ENCODE measurements at regions not wholly inside any gene's neighbourhood (a gene's known extent, or its start where the extent isn't known, plus 50 kb on each side); places are given as distances from the start of the nearest gene placed in this dataset.

- no peak for TF ChIP-seq CTCF (IDR thresholded peaks at IDR 0.05; ENCODE audit: low read depth, low read length)
These were observed 367.9 kb downstream of the TMEM38B start for GRCh38 chr9:106062250-106062649.

GRCh38 chr9:106065136-106065535, 370.8 kb downstream of the TMEM38B start:
- no peak for TF ChIP-seq CTCF (IDR thresholded peaks at IDR 0.05; ENCODE audit: low read depth, low read length)
- no peak overlapping the region for H3K4me3 ChIP-seq (ENCODE audit: low read depth, low read length)
- DNase-seq (ENCODE audit: low read depth, low spot score), result no peak
- in situ Hi-C loops (cut with HindIII; ENCODE audit: low sequenced_read_pairs), result no loop called here

More at GRCh38 chr9:106062250-106062649, 367.9 kb downstream of the TMEM38B start:
- no peak for DNase-seq (ENCODE audit: low read depth, low spot score)
- in situ Hi-C loops (cut with HindIII; ENCODE audit: low sequenced_read_pairs), result no loop called here
- no peak overlapping the region for H3K4me3 ChIP-seq (ENCODE audit: low read depth, low read length)

GRCh38 chr9:106065579-106066214, 371.4 kb downstream of the TMEM38B start:
- TF ChIP-seq CTCF (IDR thresholded peaks at IDR 0.05; ENCODE audit: low read depth, low read length), result no peak
- in situ Hi-C loops (cut with HindIII; ENCODE audit: low sequenced_read_pairs), result no loop called here
- H3K4me3 ChIP-seq (ENCODE audit: low read depth, low read length), result no peak overlapping the region
- no peak for DNase-seq (ENCODE audit: low read depth, low spot score)

- DNase-seq (ENCODE audit: low read depth, low spot score), result no peak
- no peak overlapping the region for H3K4me3 ChIP-seq (ENCODE audit: low read depth, low read length)
- TF ChIP-seq CTCF (IDR thresholded peaks at IDR 0.05; ENCODE audit: low read depth, low read length), result no peak
- in situ Hi-C loops (cut with HindIII; ENCODE audit: low sequenced_read_pairs), result no loop called here
These were observed 372.7 kb downstream of the TMEM38B start for GRCh38 chr9:106066940-106067524.

GRCh38 chr9:106069241-106069640, 374.9 kb downstream of the TMEM38B start:
- in situ Hi-C loops (cut with HindIII; ENCODE audit: low sequenced_read_pairs), result no loop called here
- peak; percentile 6 for DNase-seq (ENCODE audit: low read depth, low spot score)
- H3K4me3 ChIP-seq (ENCODE audit: low read depth, low read length), result no peak overlapping the region
- no peak for TF ChIP-seq CTCF (IDR thresholded peaks at IDR 0.05; ENCODE audit: low read depth, low read length)

GRCh38 chr9:106072421-106072820, 378.1 kb downstream of the TMEM38B start:
- TF ChIP-seq CTCF (IDR thresholded peaks at IDR 0.05; ENCODE audit: low read depth, low read length), result no peak
- no peak overlapping the region for H3K4me3 ChIP-seq (ENCODE audit: low read depth, low read length)
- peak; percentile 17 for DNase-seq (ENCODE audit: low read depth, low spot score)
- in situ Hi-C loops (cut with HindIII; ENCODE audit: low sequenced_read_pairs), result no loop called here

Data from astrocyte of the spinal cord (primary cell).